Trophoblast cell (in vitro differentiated cells and primary cell): ENCODE measurements at regions not wholly inside any gene's neighbourhood (a gene's known extent, or its start where the extent isn't known, plus 50 kb on each side); places are given as distances from the start of the nearest gene placed in this dataset.

Source experiments
- DNase-seq, 2 donors: peaks; one replicate each; pipeline ENCODE4 v3.0.0-alpha.2; 2016
- H2AFZ ChIP-seq: 2 replicates; pipeline ENCODE4 v1.6.1; 2013; ENCODE audit warnings: low read length, moderate library complexity, mild to moderate bottlenecking; ENCODE audit not compliant: insufficient read depth, poor library complexity
- H2AK5ac ChIP-seq: 2 replicates; pipeline ENCODE4 v1.6.1; 2013; ENCODE audit warnings: mild to moderate bottlenecking, low read length
- H2BK120ac ChIP-seq: 2 replicates; pipeline ENCODE4 v1.6.1; 2013; ENCODE audit warnings: low read length, mild to moderate bottlenecking, moderate library complexity; ENCODE audit not compliant: insufficient read depth, poor library complexity
- H2BK12ac ChIP-seq: 2 replicates; pipeline ENCODE4 v1.6.1; 2013; ENCODE audit warnings: mild to moderate bottlenecking, low read length, moderate library complexity
- H2BK5ac ChIP-seq: 2 replicates; pipeline ENCODE4 v1.6.1; 2013; ENCODE audit warnings: low read length, low read depth, moderate library complexity, mild to moderate bottlenecking; ENCODE audit not compliant: poor library complexity
- H3K14ac ChIP-seq: 2 replicates; pipeline ENCODE4 v1.6.1; 2013; ENCODE audit warnings: mild to moderate bottlenecking, low read length
- H3K18ac ChIP-seq: 2 replicates; pipeline ENCODE4 v1.6.1; 2013; ENCODE audit warnings: mild to moderate bottlenecking, low read length
- H3K23ac ChIP-seq: 2 replicates; pipeline ENCODE4 v1.6.1; 2013; ENCODE audit warnings: low read length
- H3K27ac ChIP-seq: 2 replicates; pipeline ENCODE4 v1.5.1; 2013; ENCODE audit warnings: low read depth, mild to moderate bottlenecking, inconsistent platforms, low read length, moderate library complexity
- H3K27me3 ChIP-seq: 2 replicates; pipeline ENCODE4 v1.6.1; 2013; ENCODE audit warnings: inconsistent platforms, mild to moderate bottlenecking, low read length, moderate library complexity; ENCODE audit not compliant: insufficient read depth
- H3K36me3 ChIP-seq, 2 experiments: 1 replicate in 1 of 2; 2 replicates in 1 of 2; pipeline ENCODE4 v1.6.1; 2013; ENCODE audit warnings: low read length in 2 of 2, mild to moderate bottlenecking in 2 of 2, moderate library complexity in 1 of 2; ENCODE audit not compliant: insufficient read depth in 2 of 2, control insufficient read depth in 1 of 2
- H3K4ac ChIP-seq: 2 replicates; pipeline ENCODE4 v1.6.1; 2013; ENCODE audit warnings: low read depth, mild to moderate bottlenecking, low read length, moderate library complexity
- H3K4me1 ChIP-seq, 2 experiments: 1 replicate in 1 of 2; 2 replicates in 1 of 2; pipeline ENCODE4 v1.6.1; 2013; ENCODE audit warnings: low read length in 2 of 2, mild to moderate bottlenecking in 2 of 2, moderate library complexity in 1 of 2; ENCODE audit not compliant: insufficient read depth in 2 of 2, control insufficient read depth in 1 of 2
- H3K4me2 ChIP-seq: 2 replicates; pipeline ENCODE4 v1.6.1; 2013; ENCODE audit warnings: inconsistent platforms, mild to moderate bottlenecking, low read length, moderate library complexity
- H3K4me3 ChIP-seq: 2 replicates; pipeline ENCODE4 v1.5.1; 2013; ENCODE audit warnings: mild to moderate bottlenecking, low read depth, low read length, inconsistent platforms
- H3K79me1 ChIP-seq: one replicate; pipeline ENCODE4 v1.6.1; 2013; ENCODE audit warnings: low read length
- H3K79me2 ChIP-seq: 2 replicates; pipeline ENCODE4 v1.6.1; 2013; ENCODE audit warnings: low read length, mild to moderate bottlenecking; ENCODE audit not compliant: control insufficient read depth, insufficient read depth, poor library complexity
- H3K9ac ChIP-seq: 2 replicates; pipeline ENCODE4 v1.6.1; 2013; ENCODE audit warnings: mild to moderate bottlenecking, low read length
- H3K9me3 ChIP-seq: 2 replicates; pipeline ENCODE4 v1.6.1; 2013; ENCODE audit warnings: low read depth, mild to moderate bottlenecking, control low read depth, inconsistent platforms, low read length; ENCODE audit not compliant: insufficient read depth
- H4K12ac ChIP-seq: 2 replicates; pipeline ENCODE4 v1.6.1; 2013; ENCODE audit warnings: low read depth, mild to moderate bottlenecking, low read length, moderate library complexity
- H4K8ac ChIP-seq: 2 replicates; pipeline ENCODE4 v1.6.1; 2013; ENCODE audit warnings: low read depth, mild to moderate bottlenecking, low read length, moderate library complexity
- H4K91ac ChIP-seq: one replicate; pipeline ENCODE4 v1.6.1; 2013; ENCODE audit warnings: low read depth, mild to moderate bottlenecking, low read length, moderate library complexity
- WGBS: extraction: QIAGEN DNeasy Blood & Tissue Kit; methylation state at CpG from one replicate; pipeline ENCODE4 v1.1.7; 2013; ENCODE audit warnings: missing lambda C conversion rate; ENCODE audit not compliant: insufficient read length, insufficient coverage; ENCODE audit errors: extremely low coverage; 5-methylcytosine and 5-hydroxymethylcytosine counted together

DNA sequence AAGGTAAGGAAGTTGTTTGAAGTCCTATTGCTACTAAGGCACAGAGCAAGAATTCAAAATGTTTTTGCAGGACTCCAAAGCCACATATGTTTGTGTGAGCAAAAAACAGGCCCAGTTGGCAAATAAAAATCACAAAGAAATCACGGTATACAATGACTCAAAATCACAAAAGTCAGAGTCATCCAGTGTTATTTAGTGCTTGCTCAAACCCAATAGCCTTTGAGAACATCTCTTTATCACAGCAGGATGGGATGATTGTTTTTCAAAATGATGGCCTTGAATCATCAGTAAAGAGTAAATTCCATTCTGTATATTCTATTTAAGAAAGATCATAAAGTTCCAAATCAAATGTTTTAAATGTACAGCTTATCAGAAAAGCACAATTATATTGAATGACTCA lies 693.9 kb downstream of the REEP3 start:
- no peak overlapping the region for H3K4me2 ChIP-seq
- H3K23ac ChIP-seq, result no peak overlapping the region
- DNase-seq, result no peak
- WGBS, result no CpG with 5 or more reads among the region's 1 CpG
- H2AFZ ChIP-seq, result no peak overlapping the region
- H4K8ac ChIP-seq, result no peak overlapping the region
- H3K79me2 ChIP-seq, result no peaks in the 10 kb centered on the region
- H2BK5ac ChIP-seq, result no peak overlapping the region
- no peaks in the 10 kb centered on the region for H3K36me3 ChIP-seq
- no peak overlapping the region for H3K27ac ChIP-seq
- H4K12ac ChIP-seq, result no peak overlapping the region
- no peak overlapping the region for H3K18ac ChIP-seq
- H2BK120ac ChIP-seq, result no peak overlapping the region
- no peak overlapping the region for H3K9ac ChIP-seq
- no peak overlapping the region for H3K4ac ChIP-seq
- H2BK12ac ChIP-seq, result no peak overlapping the region
- H3K9me3 ChIP-seq, result no peaks in the 10 kb centered on the region
- H3K79me1 ChIP-seq, result no peaks in the 10 kb centered on the region
- H4K91ac ChIP-seq, result no peak overlapping the region
- H3K4me3 ChIP-seq, result no peak overlapping the region
- peaks cover 0 to 3% of the 10 kb centered on the region in 2 experiments for H3K4me1 ChIP-seq
- H3K14ac ChIP-seq, result no peak overlapping the region
- no peaks in the 10 kb centered on the region for H3K27me3 ChIP-seq
- H2AK5ac ChIP-seq, result no peak overlapping the region

DNA sequence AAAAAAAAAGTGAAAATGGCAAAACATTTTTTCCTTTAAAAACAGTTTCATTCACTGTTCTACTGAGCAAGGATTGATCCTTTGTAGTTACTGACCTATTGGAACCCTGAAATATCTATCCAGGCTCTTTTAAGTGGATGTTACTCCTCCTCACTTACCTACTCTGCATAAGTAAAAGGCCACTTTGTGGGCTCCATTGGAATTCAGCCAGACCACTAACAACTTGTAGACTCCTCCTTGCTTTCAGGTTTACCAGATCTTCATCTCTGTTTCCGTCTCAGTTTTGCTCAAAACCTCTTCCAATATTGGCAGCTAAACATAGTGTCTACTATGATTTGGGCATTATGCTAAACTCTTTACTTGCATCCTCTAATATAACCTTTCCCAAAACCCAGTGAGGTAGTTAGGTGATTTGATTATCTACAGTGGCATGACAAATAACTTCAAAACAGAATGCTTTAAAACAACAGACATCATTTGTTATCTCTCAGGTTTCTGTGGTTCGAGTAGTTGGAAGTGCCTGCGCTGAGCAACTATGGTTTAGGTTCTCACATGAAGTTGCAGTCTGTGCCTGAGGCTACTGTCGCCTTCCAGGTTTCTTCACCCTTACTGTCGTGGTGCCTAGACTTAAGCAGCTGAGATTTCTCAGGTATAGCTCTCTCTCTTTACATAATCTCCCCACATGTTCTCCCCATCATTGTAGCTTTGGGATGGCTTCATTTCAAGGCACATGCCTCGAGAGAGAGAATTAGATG lies 698.2 kb downstream of the REEP3 start:
- H3K4me2 ChIP-seq, result no peak overlapping the region
- no peak overlapping the region for H2AFZ ChIP-seq
- no peak overlapping the region for H2BK120ac ChIP-seq
- no peak overlapping the region for H4K91ac ChIP-seq
- H4K8ac ChIP-seq, result no peak overlapping the region
- no peak overlapping the region for H2BK12ac ChIP-seq
- no peaks in the 10 kb centered on the region for H3K27me3 ChIP-seq
- no peak overlapping the region for H3K14ac ChIP-seq
- no peak overlapping the region for H3K23ac ChIP-seq
- peak overlapping the region; percentile 27 for H3K27ac ChIP-seq
- H3K9ac ChIP-seq, result no peak overlapping the region
- H4K12ac ChIP-seq, result no peak overlapping the region
- peaks cover 2 to 6% of the 10 kb centered on the region in 2 experiments for H3K36me3 ChIP-seq
- no peaks in the 10 kb centered on the region for H3K79me1 ChIP-seq
- peaks cover 8% of the 10 kb centered on the region for H3K9me3 ChIP-seq
- H3K79me2 ChIP-seq, result no peaks in the 10 kb centered on the region
- WGBS, result no CpG with 5 or more reads among the region's 6 CpGs
- H2AK5ac ChIP-seq, result no peak overlapping the region
- no peak overlapping the region for H3K4ac ChIP-seq
- DNase-seq, result no peak
- H3K4me1 ChIP-seq, result peaks cover 0 to 3% of the 10 kb centered on the region in 2 experiments
- no peak overlapping the region for H3K4me3 ChIP-seq
- H3K18ac ChIP-seq, result no peak overlapping the region
- H2BK5ac ChIP-seq, result no peak overlapping the region

DNA sequence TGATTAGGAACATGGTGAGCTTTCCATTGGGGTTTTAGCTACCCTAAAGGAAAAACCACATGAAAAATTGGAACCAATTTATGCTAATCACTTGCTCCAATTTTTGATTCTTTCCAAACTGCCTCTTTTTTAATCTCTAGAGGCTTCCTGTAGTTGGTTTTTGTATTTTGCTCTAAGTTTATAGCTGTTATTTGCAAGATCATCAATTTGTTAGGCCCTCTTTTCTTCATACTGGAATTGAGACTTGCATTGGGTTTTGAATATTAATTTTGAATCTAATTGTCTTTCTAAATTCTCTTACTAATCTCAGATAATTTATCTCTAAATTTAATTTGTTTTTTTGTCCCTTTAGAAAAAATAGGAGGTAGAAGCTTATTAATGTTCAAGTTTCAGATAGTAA lies 713.3 kb downstream of the REEP3 start:
- Histone ChIP-seq H3K27ac (no peak overlapping the region), H3K14ac (no peak overlapping the region), H2BK5ac (no peak overlapping the region), H4K91ac (no peak overlapping the region), H3K9ac (no peak overlapping the region), H3K4me2 (no peak overlapping the region), H2BK12ac (no peak overlapping the region), H3K79me1 (no peaks in the 10 kb centered on the region), H3K27me3 (no peaks in the 10 kb centered on the region), H3K79me2 (no peaks in the 10 kb centered on the region), H3K9me3 (no peaks in the 10 kb centered on the region), H3K4ac (no peak overlapping the region), H4K12ac (no peak overlapping the region), H4K8ac (no peak overlapping the region), H3K4me3 (no peak overlapping the region), H2BK120ac (no peak overlapping the region), H3K36me3 (no peaks in the 10 kb centered on the region), H3K4me1 (no peaks in the 10 kb centered on the region), H2AK5ac (no peak overlapping the region), H3K18ac (no peak overlapping the region), H3K23ac (no peak overlapping the region), H2AFZ (no peak overlapping the region)
- no peak for DNase-seq

DNA sequence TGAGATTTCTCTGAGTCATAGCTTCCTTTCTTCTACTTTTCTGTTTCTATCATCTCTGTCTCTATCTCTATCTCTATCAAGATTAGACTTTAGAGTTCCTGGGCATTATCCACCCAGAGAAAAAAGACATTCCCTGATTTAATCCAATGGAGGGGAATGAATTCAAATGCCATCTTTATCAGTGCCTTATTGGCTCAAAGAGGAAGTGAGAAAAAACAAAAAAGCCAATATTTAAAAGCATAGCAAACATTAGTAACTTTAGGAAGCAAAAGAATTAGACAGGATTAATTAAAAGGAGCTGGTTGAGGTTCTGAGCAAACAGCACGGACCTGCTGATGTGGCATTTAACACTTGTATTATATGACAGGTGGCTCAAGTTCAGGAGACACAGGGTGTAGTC lies 736.5 kb downstream of the REEP3 start:
- no peaks in the 10 kb centered on the region for H3K79me1 ChIP-seq
- WGBS, result no CpG with 5 or more reads among the region's 1 CpG
- no peak overlapping the region for H2BK12ac ChIP-seq
- no peaks in the 10 kb centered on the region for H3K4me1 ChIP-seq
- no peak overlapping the region for H2BK5ac ChIP-seq
- H4K8ac ChIP-seq, result no peak overlapping the region
- no peak overlapping the region for H3K9ac ChIP-seq
- H3K9me3 ChIP-seq, result no peaks in the 10 kb centered on the region
- H3K4me3 ChIP-seq, result no peak overlapping the region
- H2AK5ac ChIP-seq, result no peak overlapping the region
- no peaks in the 10 kb centered on the region for H3K36me3 ChIP-seq
- H3K27ac ChIP-seq, result no peak overlapping the region
- no peak overlapping the region for H2BK120ac ChIP-seq
- no peaks in the 10 kb centered on the region for H3K79me2 ChIP-seq
- no peak for DNase-seq
- no peak overlapping the region for H3K4ac ChIP-seq
- no peak overlapping the region for H3K14ac ChIP-seq
- no peak overlapping the region for H4K91ac ChIP-seq
- no peak overlapping the region for H3K4me2 ChIP-seq
- H3K23ac ChIP-seq, result no peak overlapping the region
- H3K27me3 ChIP-seq, result no peaks in the 10 kb centered on the region
- H3K18ac ChIP-seq, result no peak overlapping the region
- no peak overlapping the region for H4K12ac ChIP-seq
- H2AFZ ChIP-seq, result no peak overlapping the region
